HEK293T (cell line): ENCODE measurements at regions not wholly inside any gene's neighbourhood (a gene's known extent, or its start where the extent isn't known, plus 50 kb on each side); places are given as distances from the start of the nearest gene placed in this dataset.

Experiments used
- ARNT ChIP-seq: fragments of 450-650 bp; IDR thresholded peaks from 2 replicates; pipeline ENCODE4 v1.6.1; 2017; ENCODE audit warnings: mild to moderate bottlenecking
- ELF4 ChIP-seq: fragments of 450-650 bp; IDR thresholded peaks from 2 replicates; pipeline ENCODE4 v1.6.1; 2017; ENCODE audit warnings: antibody characterized with exemption
- FOXA1 ChIP-seq: fragments of 450-650 bp; IDR thresholded peaks from 2 replicates; pipeline ENCODE4 v1.6.1; 2016; ENCODE audit warnings: mild to moderate bottlenecking
- FOXM1 ChIP-seq: fragments of 450-650 bp; IDR thresholded peaks from 2 replicates; pipeline ENCODE4 v1.6.1; 2017; ENCODE audit warnings: mild to moderate bottlenecking, borderline replicate concordance
- HDGF ChIP-seq: fragments of 450-650 bp; IDR thresholded peaks from 2 replicates; pipeline ENCODE4 v1.6.1; 2017; ENCODE audit warnings: antibody characterized with exemption, borderline replicate concordance
- L3MBTL2 ChIP-seq: fragments of 450-650 bp; conservative IDR thresholded peaks from 2 replicates; pipeline ENCODE4 v1.6.1; 2016; ENCODE audit warnings: mild to moderate bottlenecking
- LEF1 ChIP-seq: fragments of 450-650 bp; IDR thresholded peaks from 2 replicates; pipeline ENCODE4 v1.6.1; 2017; ENCODE audit warnings: mild to moderate bottlenecking, borderline replicate concordance
- NFRKB ChIP-seq: fragments of 450-650 bp; IDR thresholded peaks from 2 replicates; pipeline ENCODE4 v1.6.1; 2016; ENCODE audit warnings: mild to moderate bottlenecking, moderate library complexity
- SP1 ChIP-seq: fragments of 450-650 bp; IDR thresholded peaks from 2 replicates; pipeline ENCODE4 v1.6.1; 2017
- SUZ12 ChIP-seq: fragments of 450-650 bp; IDR thresholded peaks from 2 replicates; pipeline ENCODE4 v1.6.1; 2016; ENCODE audit warnings: mild to moderate bottlenecking
- TARDBP ChIP-seq: fragments of 450-650 bp; IDR thresholded peaks from 2 replicates; pipeline ENCODE4 v1.6.1; 2016
- ZNF384 ChIP-seq: fragments of 450-650 bp; IDR thresholded peaks from 2 replicates; pipeline ENCODE4 v1.6.1; 2016

- TF ChIP-seq L3MBTL2 (no peak), TARDBP (no peak), FOXA1 (no peak), ELF4 (no peak), SP1 (no peak), HDGF (no peak), NFRKB (no peak), LEF1 (no peak), ARNT (no peak), ZNF384 (no peak), SUZ12 (no peak), FOXM1 (no peak)
Observed at GRCh38 chr6:119547024-119547423, 197.5 kb upstream of the MAN1A1 start.
